NCI-H748 treated with DMSO at 0.1 percent for 48 hours (cell line): ENCODE measurements at regions not wholly inside any gene's neighbourhood (a gene's known extent, or its start where the extent isn't known, plus 50 kb on each side); places are given as distances from the start of the nearest gene placed in this dataset.
"Not testable (repeated sequence)": the region's sequence is repeated elsewhere in the genome, so short reads cannot be mapped to it uniquely, and the experiment has no call there.

Experiments
- DNase-seq: peaks from one replicate; lab custom pipeline; 2025; lab: John Stamatoyannopoulos, UW

DNA sequence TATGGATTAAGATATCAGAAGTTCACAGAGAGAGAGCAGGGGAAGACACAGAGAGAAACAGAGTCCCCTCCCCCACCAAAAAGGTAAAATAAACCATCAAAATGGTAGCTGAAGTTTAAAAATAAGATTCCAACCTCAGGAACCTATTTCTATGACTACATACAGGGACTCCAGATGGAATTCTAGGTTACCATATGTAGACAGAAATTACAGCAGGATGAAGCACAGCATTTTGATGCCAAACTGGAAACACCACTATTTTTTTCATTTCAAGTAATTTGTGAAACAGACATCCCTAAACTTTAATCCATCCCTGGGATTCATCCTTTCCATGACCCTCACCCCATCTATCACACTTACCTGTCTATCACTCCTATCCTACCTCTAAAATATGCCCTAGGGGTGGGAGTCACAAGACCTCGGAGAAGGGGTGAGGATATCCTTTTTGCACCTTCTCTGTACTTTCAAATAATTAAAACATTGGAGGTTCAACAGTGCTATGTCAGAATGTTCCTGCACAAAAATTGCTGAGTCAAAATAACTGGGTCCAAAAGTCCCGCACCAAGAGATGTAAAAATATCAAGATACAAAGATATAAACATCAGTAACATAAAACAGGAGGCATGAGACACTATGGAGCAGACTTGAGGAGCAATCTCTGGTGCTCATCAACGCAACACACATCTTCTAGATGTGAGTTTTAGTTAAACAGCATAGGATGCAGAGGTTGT, 344.5 kb upstream of the RASGEF1B start:
- DNase-seq = no peak

DNA sequence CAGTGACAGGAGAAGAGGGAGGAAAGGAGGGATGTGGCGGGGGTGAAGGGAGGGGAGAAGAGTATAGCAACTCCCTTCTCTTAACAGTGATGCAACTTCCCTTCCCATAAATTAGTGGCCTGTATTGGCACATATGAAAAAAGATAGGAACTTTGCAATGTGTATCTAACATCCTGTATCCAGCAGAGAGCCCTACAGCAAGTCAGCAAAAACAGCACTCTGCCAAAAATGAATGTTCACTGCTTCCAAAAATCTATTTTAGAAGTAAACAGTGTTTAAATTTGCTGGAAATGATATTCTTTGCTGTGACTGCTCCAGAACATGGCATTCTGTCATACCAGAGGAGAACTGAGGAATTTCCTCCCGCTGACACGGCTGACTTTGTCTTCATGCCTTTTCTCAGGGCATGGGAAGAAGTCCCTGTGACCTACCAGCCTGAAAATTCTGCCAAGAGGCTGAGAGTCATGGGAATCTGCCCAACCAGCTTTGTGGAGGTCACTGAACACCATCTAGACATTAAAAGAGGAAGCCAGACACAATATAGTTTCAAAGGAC, 343.4 kb upstream of the RASGEF1B start:
- no peak for DNase-seq

DNA sequence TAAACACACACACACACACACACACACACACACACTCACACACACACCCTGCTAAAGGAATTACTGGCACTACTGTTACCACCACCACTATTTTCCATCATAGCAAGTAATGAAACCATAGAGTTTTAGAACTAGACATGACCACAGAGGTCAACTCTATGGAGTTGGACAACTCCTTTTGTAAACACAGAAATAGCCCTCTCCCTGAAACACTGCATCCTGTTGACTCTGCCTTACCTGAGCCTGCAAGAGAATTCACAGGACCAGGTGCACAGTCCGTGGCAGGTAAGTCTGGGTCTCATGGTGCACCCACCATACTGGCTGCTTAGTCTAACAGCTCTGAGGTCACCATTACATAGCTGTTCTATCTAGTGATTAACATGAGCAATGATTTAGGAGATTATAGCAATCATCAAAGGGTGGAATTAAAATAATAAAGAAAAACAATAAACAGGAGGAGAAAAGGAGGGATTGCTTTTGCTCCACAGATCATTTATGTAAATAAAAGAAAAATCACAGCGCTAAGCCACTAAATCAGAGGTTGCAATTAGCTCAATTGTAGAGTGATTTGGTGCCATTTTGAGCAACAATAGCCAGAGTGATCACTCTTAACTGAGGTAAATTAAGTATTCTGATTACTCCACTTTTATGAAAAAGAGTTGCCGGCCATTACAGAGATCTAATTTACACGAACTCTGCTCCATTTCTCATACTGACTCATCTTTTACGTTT, 340.0 kb upstream of the RASGEF1B start:
- DNase-seq = peak; percentile 82

DNA sequence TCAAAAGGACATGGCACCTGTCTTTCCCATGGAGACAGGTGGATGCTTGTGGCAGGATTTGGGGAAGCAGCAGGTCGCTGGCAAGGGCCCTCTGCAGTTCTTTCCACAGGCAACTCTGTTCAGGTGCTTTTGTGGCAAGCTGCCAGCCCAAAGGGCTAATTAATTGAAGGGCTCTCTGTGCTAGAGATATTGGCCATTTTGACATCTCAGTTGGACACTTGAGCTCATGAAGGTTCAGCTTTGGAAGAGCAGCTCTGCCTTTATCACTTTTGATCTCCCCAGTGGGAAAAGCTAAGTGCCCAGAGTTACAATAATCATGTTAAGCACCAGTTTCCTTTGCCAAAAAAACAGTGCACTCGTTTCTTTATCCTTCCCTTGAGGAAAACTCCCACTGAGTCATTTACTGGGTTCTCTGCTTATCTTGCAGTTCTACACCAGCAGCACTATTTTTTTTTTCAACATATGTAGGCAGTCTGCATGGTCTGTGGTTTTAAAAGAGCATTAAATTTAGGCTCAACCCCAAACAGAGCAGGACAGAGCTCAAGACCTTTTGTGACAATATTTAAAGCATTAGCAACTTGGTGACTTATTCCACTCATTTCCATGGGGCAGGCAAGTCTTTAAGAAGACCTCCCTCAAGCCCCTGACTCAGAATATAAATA, 336.4 kb upstream of the RASGEF1B start:
- peak; percentile 86 for DNase-seq

DNA sequence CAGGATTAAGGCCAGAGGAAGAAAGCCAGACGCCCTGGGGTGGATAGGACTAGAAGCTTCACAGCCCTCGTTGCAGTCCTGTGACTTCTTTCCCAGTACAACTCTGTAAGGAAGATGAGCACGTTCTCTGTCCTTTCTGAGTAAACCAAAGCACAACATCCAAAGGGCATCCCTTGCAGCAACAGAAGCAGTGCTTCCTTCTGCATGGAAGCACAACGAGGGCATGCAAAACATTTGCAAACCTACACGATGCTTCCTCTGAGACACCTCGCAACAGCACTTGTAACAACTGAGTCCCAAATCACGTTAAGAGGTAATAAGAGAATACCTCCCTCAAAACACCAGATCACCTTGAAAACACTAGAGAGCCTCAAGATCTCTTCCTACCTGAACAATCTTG, 335.7 kb upstream of the RASGEF1B start:
- DNase-seq = no peak

DNA sequence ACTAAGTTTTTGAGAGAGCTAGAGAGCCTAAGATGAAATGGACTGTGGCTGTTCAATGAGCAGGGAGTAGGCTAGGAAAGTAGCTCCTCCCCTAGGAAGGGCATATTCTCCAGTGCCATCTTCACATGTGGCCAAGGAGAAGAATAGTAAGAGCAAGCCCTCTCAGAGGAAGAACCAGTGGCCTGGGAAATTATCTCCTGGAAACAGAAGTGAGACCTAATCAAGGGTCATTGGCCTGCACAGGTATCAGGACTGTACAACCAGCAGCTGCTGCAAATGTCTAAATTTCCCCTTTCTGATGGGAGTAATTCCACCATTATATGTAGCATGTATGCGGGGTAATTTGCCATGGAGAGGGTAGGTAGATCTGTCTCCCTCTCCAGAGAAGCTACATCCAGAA, 334.8 kb upstream of the RASGEF1B start:
- DNase-seq = no peak

DNA sequence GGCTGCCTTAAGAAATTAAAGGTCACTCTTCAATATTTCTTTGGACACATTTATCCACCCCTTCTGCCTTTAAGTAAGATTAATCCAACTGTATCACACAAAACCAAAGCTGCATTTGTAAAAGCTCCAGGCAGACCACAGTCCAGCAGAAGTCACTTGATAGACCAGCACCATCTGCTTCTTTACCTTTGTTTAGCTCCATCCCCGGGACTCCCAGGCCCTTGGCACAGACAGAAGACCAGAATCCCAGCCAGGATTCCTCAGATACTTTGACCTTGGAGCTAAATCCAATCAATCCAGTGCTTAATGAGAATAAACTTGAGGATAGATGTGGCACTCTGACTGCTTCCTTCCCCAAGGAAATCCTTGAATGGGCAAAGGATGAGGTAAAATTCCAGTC, 333.1 kb upstream of the RASGEF1B start:
- DNase-seq = no peak

DNA sequence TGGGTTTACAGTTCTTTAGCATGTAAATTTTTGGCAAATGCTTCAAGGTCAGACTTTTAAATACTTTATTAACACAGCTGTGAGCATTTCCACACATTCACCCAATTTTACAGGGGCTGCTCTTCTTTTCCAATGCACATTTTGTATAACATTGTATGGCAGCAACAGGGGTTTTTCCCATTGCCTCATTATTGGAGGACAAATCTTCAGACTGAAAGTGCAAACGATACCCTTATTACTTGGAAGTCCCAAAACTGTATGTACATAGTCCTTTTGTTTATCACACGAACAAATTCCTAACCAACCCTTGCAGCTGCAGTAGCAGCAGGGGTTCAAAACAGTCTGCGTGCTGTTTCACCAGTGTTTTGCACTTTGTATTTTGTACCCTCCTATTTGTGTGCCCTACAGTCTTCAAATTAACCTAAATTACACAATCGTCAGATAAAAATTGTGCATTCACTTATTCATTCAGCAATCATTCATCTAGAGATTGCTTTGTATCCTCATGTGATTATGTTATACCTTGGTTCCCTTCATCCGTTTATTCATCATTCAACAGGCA, 330.7 kb upstream of the RASGEF1B start:
- peak; percentile 25 for DNase-seq

DNA sequence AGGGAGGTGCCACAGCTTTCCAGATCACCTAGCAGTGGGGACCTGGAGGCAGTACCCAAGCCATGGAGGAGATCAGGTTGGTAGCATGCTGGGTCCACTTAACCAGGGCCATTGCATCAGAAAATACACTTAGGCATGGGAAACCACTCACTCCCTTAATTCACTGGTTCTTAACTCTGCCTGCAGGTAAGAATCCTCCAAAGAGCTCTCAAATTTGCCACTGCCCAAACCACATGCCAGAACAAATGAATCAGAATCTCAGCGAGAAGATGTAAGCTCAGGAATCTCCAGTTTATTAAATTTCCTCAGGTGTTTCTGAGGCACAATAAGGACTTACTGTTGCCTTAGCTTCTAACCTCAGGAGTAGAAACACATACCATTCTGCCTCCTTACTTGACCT, 327.7 kb upstream of the RASGEF1B start:
- no peak for DNase-seq

DNA sequence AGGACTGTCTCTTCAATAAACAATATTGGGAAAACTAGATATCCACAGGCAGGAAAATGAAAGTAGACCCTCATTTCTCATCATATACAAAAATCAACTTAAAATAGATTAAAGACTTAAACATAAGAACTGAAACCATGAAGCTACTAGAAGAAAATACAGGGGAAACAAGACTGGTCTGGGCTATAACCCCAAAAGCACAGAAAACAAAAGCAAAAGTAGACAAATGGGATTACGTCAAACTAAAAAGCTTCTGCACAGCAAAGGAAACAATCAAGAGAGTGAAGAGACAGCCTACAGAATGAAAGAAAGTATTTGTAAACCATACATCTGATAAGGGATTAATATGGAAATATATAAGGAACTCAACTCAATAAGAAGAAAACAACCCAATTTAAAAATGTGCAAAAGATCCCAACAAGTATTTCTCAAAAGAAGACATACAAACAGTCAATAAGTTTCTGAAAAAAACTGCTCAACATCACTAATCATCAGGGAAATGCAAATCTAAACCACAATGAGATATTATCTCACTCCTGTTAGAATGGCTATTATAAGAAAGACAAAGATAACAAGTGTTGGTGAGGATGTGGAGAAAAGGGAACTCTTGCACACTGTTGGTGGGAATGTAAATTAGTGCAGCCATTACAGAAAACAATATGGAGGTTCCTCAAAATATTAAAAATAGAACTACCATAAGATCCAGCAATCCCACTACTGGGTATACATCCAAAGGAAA, 325.3 kb upstream of the RASGEF1B start:
- DNase-seq = no peak

DNA sequence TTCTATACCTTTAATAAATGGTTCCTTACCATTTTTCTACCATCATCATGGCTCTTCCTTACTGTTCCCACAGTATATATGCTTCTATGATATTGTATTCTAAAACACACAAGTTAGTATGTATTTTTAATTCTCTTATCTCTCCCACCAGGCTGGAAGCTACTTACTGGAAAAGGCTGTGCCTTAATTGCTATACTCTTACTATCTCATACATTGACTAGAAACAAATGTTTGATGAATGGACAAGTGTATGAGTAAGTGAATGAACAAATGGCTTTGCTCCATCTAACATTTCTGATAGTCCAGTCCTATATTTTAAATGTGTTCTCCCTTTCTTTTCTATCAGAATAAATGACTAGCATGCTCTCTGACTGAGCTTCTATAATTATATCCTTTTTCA, 320.8 kb upstream of the RASGEF1B start:
- DNase-seq = no peak

DNA sequence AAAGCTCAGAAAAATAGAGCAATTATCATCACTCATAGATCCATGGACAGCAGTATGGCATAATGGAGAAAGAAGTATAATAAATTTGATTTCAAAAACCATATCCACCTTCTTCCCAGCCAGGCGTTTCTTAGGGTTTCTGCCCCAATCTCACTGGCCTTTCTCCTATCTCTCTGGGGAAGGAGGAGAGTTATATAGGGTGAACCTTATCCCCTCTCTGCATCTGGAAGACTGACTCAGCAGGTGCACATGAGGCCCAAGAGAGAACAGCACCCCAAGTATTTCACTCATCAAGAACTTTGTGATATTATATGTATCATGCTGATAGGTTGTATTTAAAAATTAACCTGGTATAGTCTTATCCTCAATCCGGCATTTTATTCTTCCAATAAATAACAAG, 318.8 kb upstream of the RASGEF1B start:
- DNase-seq = no peak

DNA sequence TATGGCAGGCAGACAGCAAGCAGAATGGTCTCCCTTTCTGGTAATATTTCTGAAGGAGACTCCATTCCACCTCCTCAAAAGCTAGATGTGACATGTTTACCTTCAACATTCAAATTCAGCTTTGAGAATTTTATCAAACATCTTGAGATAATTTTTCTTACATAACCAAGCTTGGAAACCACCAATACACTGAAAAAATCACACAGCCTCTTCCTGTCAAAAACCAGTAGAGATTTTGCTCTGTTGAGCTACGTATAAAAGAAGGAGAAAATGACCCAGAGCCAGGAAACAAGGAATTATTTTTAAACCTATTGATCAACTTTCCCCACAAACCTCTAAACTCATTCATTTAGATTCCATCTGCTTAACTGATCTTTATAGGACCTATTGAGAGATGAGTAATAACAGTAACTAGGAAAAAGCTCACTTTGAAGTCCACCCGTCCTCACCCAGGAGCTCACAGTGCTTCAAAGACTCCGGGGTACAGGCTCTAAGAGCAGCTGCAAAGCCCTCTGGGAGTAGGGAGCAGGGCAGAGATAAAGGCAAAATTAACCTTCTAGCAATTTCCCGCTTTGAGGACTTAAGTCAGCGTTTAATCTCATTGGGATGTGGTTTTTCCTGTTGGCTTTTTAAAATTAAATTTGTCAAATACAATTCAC, 318.2 kb upstream of the RASGEF1B start:
- no peak for DNase-seq

DNA sequence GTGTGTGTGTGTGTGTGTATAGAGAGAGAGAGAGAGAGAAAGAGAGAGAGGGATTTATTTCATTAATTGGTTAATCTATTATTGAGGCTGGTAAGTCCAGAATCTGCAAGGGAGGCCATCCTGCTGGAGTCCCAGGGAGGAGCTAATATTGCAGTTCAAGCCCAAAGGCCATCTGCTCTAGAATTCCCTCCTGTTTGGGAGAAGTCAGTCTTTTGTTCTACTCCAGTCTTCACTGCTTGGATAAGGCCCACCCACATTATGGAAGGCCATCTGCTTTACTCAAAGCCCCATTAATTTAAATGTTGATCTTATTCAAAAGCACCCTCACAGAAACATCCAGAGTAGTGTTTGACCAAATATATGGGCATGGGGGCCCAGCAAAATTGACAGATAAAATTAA, 317.5 kb upstream of the RASGEF1B start:
- DNase-seq = no peak

DNA sequence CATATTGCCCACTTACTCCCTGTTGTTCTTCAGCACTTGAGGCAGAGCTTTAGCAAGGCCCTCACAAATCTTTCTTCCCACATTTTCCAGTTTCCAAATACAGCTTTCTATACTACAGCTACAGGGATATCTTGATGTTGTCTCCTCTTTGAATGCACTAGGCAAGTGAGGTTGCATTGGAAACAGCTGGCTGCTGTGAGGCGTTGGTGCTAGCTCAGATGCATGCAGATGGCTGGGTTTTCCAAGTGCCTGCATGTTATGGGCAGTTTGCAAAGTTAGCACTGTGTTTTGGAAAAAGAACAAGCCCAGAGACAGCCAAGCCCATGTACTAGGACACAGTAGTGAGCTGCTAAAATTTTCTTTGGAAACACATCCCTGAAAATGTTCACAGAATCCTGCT, 315.1 kb upstream of the RASGEF1B start:
- no peak for DNase-seq

DNA sequence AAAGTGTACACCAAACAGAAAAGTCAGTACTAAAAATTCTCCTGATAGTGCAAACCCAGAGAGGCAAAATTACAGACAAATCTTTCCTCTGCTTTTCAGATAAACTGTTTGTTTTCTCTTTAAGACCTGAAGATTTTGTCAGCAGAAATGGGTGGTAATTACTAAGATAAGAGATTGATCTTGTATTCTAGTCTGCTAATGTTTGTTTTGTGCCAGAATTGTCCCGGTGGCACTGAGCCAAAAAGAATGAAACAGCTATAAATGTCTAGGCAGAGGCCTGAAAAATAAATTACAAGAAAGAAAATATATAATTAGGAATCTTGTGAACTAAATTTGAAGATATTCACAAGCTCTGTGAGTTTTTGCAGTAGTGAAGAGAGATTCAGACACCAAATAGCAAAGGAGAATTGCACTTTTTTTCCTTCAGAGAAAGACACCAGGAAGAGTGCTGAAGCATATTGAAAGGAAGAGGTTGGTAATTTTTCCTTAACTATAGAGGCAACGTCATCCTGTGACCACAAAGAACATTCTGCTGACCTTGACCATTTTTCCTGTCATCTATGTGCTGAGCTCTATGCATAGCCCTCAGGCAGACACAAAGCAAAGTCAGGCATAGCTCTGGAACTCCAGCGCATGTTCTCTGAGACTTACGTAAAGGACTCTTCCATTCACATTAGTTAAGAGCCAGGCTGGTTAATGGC, 314.5 kb upstream of the RASGEF1B start:
- peak; percentile 30 for DNase-seq

DNA sequence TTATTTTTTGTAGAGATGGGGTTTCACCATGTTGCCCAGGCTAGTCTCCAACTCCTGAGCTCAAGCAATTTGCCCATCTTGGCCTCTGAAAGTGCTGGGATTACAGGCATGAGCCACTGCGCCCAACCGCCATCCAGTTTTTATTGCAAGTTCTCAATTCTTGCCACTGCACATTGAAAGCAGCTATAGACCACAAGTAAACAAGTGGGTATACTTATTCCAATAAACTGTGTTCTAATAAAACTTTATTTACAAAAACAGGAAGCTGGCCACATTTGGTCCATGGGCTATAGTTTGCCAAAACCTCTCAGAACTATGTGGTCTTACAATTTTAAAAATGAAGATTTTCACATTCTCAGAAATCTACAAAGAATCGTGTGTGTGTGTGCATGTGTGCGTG, 313.6 kb upstream of the RASGEF1B start:
- no peak for DNase-seq

DNA sequence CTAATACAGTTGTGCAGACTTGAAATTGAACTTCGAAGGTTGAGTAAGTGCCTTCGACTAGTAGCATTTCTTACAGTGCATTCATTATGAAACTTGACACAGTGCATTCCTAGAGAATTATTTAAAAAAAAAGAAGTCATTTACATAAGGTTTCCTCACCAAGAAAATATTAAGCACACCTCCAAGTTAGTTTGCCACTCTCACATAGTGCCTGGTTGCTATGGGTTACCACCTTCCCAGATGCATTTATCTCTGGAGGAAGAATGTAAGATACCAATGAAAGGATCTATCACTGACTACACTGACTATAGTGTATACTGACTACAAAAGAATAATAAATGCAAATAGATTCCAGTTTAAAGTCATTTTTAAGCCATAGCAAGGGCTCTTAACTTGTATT, 311.9 kb upstream of the RASGEF1B start:
- no peak for DNase-seq

DNA sequence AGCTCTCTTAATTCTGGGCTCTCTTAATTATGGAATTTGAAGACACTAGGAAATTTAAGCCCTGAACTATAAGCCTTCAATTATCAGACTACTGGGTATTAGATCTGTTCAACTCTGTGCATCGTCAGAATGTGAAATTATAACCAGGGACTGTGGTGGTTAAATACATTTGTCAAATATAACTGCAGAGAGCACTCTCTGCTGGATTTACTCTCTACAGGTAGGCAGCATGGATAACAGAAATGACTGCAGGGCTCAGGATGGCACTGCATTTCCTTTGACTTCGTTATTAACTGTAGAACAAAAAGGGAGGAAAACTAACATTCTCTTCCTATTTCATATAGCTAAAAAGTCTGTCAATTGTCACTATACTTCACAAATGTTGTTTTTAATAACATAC, 310.1 kb upstream of the RASGEF1B start:
- no peak for DNase-seq

DNA sequence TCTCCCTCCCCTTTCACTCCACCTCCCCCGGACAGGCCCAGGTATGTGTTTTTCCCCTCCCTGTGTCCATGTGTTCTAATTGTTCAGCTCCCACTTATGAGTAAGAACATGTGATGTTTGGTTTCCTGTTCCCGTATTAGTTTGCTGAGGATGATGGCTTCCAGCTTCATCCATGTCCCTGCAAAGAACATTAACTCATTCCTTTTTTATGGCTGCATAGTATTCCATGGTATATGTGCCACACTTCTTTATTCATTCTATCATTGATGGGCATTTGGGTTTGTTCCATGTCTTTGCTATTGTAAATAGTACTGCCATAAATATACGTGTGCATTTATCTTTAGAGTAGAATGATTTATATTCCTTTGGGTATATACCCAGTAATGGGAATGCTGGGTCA, 306.0 kb upstream of the RASGEF1B start:
- DNase-seq = not testable (repeated sequence)

DNA sequence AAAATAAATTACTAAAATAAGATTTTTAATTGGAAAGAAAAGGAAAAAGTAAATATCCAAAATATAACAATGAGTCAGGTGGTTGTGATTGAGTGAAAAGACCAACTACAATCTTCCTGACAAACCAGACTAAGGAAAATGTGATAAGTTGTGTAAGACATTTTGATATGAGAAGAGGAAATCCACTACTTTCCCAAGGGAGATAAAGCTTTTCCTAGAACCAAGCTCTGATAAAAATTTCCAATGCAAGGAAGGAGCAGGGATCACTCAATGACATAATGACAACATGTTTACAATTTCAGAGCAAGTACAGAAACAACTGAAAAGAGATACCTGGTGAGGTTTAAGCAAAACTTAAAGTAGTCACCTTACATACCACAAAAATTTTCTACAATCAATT, 305.1 kb upstream of the RASGEF1B start:
- no peak for DNase-seq
